ENCODE measurements at regions not wholly inside any gene's neighbourhood (a gene's known extent, or its start where the extent isn't known, plus 50 kb on each side); places are given as distances from the start of the nearest gene placed in this dataset.

DNA sequence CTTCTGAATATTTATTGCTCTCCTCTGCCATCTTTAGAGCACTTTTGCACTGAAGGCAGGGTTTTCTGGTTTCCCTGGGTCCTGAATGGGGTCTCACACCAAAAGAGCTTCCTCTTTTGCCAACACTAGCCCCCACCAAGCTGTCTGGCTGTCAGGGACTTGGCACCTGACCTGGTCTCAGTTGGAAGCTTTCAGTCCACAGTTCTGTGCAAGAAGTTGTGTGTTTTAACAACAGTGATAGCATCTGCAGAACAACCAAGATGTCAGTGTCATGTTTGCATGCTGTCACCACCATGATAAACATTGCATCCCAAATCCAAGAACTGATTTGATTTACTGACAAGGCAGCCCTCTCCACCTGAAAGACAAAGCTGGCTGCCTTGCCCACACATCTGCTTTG is 448.5 kb upstream of the CCL2 start:
- H3K36me3 ChIP-seq: no peaks in the 10 kb centered on the region
- H3K4me3 ChIP-seq: no peak overlapping the region
- TF ChIP-seq, protein P1, sequence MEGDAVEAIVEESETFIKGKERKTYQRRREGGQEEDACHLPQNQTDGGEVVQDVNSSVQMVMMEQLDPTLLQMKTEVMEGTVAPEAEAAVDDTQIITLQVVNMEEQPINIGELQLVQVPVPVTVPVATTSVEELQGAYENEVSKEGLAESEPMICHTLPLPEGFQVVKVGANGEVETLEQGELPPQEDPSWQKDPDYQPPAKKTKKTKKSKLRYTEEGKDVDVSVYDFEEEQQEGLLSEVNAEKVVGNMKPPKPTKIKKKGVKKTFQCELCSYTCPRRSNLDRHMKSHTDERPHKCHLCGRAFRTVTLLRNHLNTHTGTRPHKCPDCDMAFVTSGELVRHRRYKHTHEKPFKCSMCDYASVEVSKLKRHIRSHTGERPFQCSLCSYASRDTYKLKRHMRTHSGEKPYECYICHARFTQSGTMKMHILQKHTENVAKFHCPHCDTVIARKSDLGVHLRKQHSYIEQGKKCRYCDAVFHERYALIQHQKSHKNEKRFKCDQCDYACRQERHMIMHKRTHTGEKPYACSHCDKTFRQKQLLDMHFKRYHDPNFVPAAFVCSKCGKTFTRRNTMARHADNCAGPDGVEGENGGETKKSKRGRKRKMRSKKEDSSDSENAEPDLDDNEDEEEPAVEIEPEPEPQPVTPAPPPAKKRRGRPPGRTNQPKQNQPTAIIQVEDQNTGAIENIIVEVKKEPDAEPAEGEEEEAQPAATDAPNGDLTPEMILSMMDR (IDR thresholded peaks at IDR 0.05): no peak
- no peak overlapping the region for H3K27ac ChIP-seq
- no peak for DNase-seq
- no peaks in the 10 kb centered on the region for H3K27me3 ChIP-seq
- H3K4me1 ChIP-seq: peaks cover 2 to 6% of the 10 kb centered on the region in 2 donors
- intact Hi-C loops (cut with DNase I): no loop called here
- ATAC-seq: no peak
- H3K9me3 ChIP-seq: no peaks in the 10 kb centered on the region

DNA sequence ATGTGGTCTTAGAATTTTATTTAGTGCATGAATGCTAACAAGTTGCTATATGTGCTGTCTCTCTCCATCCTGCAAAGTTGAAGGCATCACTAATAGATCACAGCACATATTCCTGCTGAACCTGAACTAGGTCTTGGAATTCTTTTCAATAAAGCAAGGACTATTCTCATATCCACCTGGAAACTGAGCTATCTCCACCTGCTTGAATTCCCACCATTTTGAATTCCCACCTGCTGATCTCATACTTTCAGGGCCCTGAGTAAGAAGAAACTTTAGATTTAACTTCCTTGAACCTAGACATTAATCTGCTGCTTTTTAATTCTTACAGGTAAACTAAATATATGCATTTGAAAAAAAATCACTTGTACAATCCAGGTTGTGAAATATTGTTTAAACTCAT is 445.3 kb upstream of the CCL2 start:
- H3K4me1 ChIP-seq: no peaks in the 10 kb centered on the region
- no peaks in the 10 kb centered on the region for H3K27me3 ChIP-seq
- H3K36me3 ChIP-seq: no peaks in the 10 kb centered on the region
- H3K27ac ChIP-seq: no peak overlapping the region
- ATAC-seq (no peak), DNase-seq (no peak)
- TF ChIP-seq, protein P1 (IDR thresholded peaks at IDR 0.05): no peak
- H3K9me3 ChIP-seq: no peaks in the 10 kb centered on the region
- intact Hi-C loops (cut with DNase I): no loop called here
- no peak overlapping the region for H3K4me3 ChIP-seq

DNA sequence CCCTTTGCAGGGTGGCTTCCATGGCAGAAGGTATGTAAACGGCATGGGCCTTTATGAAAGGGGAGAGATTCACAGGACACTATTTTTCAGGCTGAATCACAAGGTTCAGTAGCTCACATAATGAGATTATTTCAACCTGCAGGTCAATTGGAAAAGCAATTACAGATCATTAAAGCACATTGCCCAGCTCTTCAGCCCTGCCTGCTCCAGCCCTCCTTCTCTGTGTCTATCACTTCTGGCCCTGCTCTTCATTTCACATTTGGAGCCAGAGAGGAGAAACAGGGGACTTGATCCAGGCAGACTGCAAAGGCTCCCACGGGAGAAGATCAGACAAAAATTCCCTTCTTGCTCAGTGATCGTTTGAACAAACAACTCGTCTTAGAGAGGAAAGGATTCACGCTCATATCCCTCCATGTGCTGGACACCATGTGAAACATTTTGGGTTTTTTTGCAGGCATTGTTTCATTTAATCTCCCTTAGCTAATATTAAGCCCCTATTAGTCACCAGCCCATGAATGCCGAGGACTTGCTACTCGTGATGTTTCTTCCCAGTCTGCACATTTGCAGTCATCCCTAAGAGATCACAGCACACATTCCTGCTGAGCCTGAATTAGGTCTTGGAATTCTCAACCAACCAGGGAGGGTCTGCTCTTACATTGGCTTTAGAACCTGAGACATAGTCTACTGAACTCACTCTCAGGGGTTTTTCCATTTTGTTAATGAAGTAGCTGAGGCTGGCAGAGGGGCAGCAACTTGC is 443.9 kb upstream of the CCL2 start:
- DNase-seq (no peak), ATAC-seq (peak; percentile 41)
- H3K9me3 ChIP-seq: no peaks in the 10 kb centered on the region
- TF ChIP-seq, protein P1 (IDR thresholded peaks at IDR 0.05): no peak
- no peaks in the 10 kb centered on the region for H3K36me3 ChIP-seq
- H3K4me3 ChIP-seq: no peak overlapping the region
- no peak overlapping the region for H3K27ac ChIP-seq
- no peaks in the 10 kb centered on the region for H3K4me1 ChIP-seq
- intact Hi-C loops (cut with DNase I): no loop called here
- no peaks in the 10 kb centered on the region for H3K27me3 ChIP-seq

DNA sequence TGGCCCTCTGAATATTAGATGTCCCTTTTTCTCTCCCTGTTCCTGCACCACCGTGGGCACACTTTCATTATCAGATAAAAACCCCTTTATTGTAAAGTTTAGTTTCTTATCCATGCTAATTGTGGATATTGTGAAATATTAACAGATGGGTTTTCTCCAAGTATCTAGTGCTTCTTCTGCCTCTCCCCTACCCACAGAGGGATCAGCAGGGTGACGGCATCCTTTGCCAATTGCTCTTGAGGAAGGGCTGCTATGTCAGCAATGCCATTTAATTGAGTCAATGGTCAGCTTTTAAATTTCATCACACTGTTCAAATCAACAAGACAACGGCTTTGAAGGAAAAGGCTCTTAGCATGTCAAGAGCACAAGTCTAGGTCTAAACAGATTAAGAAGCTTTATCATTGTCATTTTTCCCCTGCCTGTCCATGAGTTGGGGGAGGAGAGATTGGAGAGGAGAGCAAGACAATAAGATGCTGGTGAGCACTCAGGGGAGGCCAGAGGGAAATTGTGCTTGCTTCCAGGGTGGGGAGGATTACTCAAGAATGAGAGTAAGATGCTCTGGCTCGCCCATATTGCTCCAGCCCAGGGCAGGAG is 443.0 kb upstream of the CCL2 start:
- ATAC-seq (peak; percentile 61), DNase-seq (no peak)
- Histone ChIP-seq H3K27me3 (no peaks in the 10 kb centered on the region), H3K9me3 (no peaks in the 10 kb centered on the region), H3K4me3 (no peak overlapping the region), H3K27ac (no peak overlapping the region), H3K36me3 (no peaks in the 10 kb centered on the region), H3K4me1 (no peaks in the 10 kb centered on the region)
- intact Hi-C loops (cut with DNase I): no loop called here
- TF ChIP-seq, protein P1 (IDR thresholded peaks at IDR 0.05): no peak

DNA sequence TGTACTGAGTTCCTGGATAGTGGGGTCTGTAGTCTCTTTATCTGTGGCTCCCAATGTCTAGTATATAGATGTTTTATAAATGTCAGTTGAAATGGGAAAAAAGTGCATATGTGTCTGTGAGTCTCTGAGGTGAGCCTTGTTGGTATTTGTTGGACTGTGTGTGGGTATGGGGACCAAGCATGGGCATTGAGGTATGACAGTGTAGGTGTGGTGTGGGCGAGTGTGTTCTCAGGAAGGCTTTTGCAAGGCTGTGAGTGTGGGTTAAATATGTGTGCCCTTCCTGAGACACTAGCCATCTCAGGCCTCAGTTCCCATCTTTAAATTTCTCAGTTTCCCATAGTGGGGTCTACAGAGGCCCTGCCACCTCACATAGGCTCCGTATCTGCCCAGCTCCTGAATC is 440.2 kb upstream of the CCL2 start:
- no peak for ATAC-seq

More for the DNA sequence above, 440.2 kb upstream of the CCL2 start:
- Histone ChIP-seq H3K36me3 (no peaks in the 10 kb centered on the region), H3K27me3 (peaks cover 0 to 7% of the 10 kb centered on the region in 2 donors), H3K4me1 (no peaks in the 10 kb centered on the region), H3K27ac (no peak overlapping the region), H3K9me3 (no peaks in the 10 kb centered on the region), H3K4me3 (no peak overlapping the region)
- no peak for DNase-seq
- TF ChIP-seq, protein P1 (IDR thresholded peaks at IDR 0.05): no peak
- intact Hi-C loops (cut with DNase I): no loop called here

All from left lung (tissue), 4 donors.